Fibroblast of mammary gland (primary cell): ENCODE measurements at regions not wholly inside any gene's neighbourhood (a gene's known extent, or its start where the extent isn't known, plus 50 kb on each side); places are given as distances from the start of the nearest gene placed in this dataset.
A peak's percentile ranks its signal among the peaks of the same experiment; 100 is the strongest.

Experiments used
- DNase-seq: peaks from one replicate; pipeline ENCODE4 v3.0.0-alpha.2; 2010; ENCODE audit warnings: low read depth
- H3K4me3 ChIP-seq: 2 replicates; pipeline ENCODE4 v1.5.1; 2011; ENCODE audit warnings: low read depth, mild to moderate bottlenecking, low read length, moderate library complexity; ENCODE audit not compliant: control insufficient read depth
- CTCF ChIP-seq: conservative IDR thresholded peaks from 2 replicates; pipeline ENCODE4 v1.5.1; 2011; ENCODE audit warnings: low read depth, low read length, inconsistent platforms; ENCODE audit not compliant: control insufficient read depth, insufficient read depth

DNA sequence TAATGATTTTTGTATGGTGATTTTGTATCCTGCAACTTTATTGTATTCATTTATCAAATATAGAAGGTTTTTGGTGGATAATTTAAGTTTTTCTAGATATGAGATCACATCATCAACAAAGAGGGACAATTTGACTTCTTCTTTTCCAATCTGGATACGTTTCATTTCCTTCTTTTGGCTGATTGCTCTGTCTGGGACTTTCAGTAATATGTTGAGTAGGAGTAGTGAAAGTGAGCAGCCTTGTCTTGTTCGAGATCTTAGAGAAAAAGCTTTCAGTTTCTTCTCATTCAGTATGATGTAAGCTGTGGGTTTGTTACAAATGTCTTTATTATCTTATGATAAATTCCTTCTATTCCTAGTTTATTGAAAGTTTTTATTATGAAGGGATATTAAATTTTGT is 352.0 kb upstream of the DACH1 start:
- no peak overlapping the region for H3K4me3 ChIP-seq
- no peak for DNase-seq
- TF ChIP-seq CTCF: no peak

DNA sequence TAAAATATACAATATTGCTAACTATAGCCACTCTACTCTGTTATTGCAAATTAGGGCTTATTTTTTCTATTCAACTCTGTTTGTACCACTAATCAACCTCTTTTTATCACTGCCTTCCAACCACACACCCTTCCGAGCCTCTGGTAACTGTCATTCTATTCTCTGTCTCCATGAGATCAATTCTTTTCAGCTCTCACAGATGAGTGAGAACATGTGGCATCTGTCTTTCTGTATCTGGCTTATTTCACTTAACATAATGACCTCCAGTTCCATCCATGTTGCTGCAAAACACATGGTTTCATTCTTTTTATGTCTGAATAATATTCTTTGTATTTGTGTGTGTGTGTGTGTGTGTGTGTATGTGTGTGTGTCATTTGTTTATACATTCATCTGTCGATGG is 350.1 kb upstream of the DACH1 start:
- no peak for TF ChIP-seq CTCF
- H3K4me3 ChIP-seq: no peak overlapping the region
- no peak for DNase-seq

- no peak overlapping the region for H3K4me3 ChIP-seq
- TF ChIP-seq CTCF: no peak
- DNase-seq: no peak
These were observed 341.2 kb upstream of the DACH1 start for GRCh38 chr13:72208112-72208645.

DNA sequence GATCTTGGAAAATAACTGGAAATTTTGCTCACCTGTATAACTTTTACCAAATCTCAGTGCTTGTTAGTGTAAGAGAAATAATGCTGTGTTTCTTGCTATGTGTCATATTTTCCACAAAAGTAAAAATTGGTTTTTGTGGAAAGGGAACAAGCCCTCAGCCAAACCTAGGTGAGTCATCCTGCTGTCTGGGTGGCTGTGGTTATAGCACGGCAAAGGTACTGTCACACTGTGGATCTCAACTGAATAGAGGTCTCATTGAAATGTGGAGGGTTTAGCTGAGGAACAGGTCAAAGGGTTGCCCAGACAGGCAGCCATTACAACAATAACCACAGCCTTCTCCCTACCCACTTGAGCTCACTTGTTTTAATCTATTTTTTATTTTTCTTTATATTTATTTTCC is 338.8 kb upstream of the DACH1 start:
- no peak overlapping the region for H3K4me3 ChIP-seq
- DNase-seq: peak; percentile 0
- no peak for TF ChIP-seq CTCF

DNA sequence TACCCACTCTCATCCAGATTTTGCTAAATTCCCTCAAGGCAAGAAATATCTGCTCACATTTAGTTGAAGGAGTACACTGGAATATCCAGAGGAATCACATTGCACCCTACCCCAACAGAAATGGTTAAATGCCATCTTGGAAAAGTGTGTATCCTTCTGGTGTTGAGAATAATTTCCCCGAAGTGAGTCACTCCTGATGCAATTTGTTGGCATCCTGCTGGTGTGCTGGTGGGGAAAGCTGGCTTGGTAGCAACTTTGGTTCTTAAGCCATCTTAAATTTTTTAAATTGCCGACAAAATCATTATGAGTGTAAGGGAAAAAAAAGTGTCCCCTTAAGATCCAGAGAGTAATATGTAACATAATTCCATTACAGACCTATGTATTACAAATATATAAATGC is 337.3 kb upstream of the DACH1 start:
- peak; percentile 23 for DNase-seq
- TF ChIP-seq CTCF: no peak
- no peak overlapping the region for H3K4me3 ChIP-seq

- TF ChIP-seq CTCF: no peak
- DNase-seq: no peak
These were observed 334.7 kb upstream of the DACH1 start for GRCh38 chr13:72201726-72202125.

GRCh38 chr13:72199640-72200039 is 332.6 kb upstream of the DACH1 start:
- DNase-seq: no peak
- H3K4me3 ChIP-seq: no peak overlapping the region
- no peak for TF ChIP-seq CTCF

More at GRCh38 chr13:72201726-72202125, 334.7 kb upstream of the DACH1 start:
- no peak overlapping the region for H3K4me3 ChIP-seq
